HCT116 (cell line): ENCODE measurements at regions not wholly inside any gene's neighbourhood (a gene's known extent, or its start where the extent isn't known, plus 50 kb on each side); places are given as distances from the start of the nearest gene placed in this dataset.

Experiments
- ATAC-seq: fragments of 200-7000 bp; cut with Tn5 transposase; 2 replicates; pipeline ENCODE4 v1.9.1; 2020; ENCODE audit warnings: mild to moderate bottlenecking, moderate library complexity
- BruUV-seq: library from RNA; stranded (reverse); fragments of 400-500 nt; replicated peaks from 2 replicates; lab custom pipeline; 2021; lab: Mats Ljungman, UMichigan
- CTCF ChIA-PET: fragments of 300-600 bp; sonication (Branson Sonifier 250); formaldehyde crosslinking; loops from one replicate; lab custom pipeline; 2021; ENCODE audit warnings: antibody characterized with exemption; lab: Charles Lee
- POLR2A ChIA-PET: fragments of 300-600, 350-600 bp; sonication (Branson Sonifier 250); formaldehyde crosslinking; loops from one replicate; lab custom pipeline; 2021; ENCODE audit warnings: antibody characterized with exemption; lab: Charles Lee
- RAD21 ChIA-PET, 2 experiments: fragments of 300-600 bp; sonication (Branson Sonifier 250); formaldehyde crosslinking; loops; one replicate each; lab custom pipeline; 2023; ENCODE audit warnings: low total read pairs in 2 of 2; ENCODE audit not compliant: uncharacterized antibody in 2 of 2, unreplicated experiment in 2 of 2, low non-redundant PET in 1 of 2; lab: Charles Lee
- DNase-seq: peaks from one replicate; pipeline ENCODE4 v3.0.0-alpha.2; 2010; ENCODE audit warnings: low read depth, low spot score
- H2AFZ ChIP-seq: fragments of 200-600 bp; shearing (Covaris generic), sonication (generic); 2 replicates; pipeline ENCODE4 v1.6.1; 2017; ENCODE audit warnings: low read depth, mixed run types, mixed read lengths, antibody characterized with exemption, low read length; ENCODE audit not compliant: poor library complexity, severe bottlenecking
- H3K27ac ChIP-seq: 2 replicates; pipeline ENCODE4 v1.5.1; 2012; ENCODE audit warnings: low read depth, low read length
- H3K27me3 ChIP-seq: fragments of 200-600 bp; sonication (generic); 2 replicates; pipeline ENCODE4 v1.6.1; 2016; ENCODE audit warnings: mixed run types, low read length, mixed read lengths; ENCODE audit not compliant: insufficient read depth
- H3K36me3 ChIP-seq, 2 experiments: fragments of 200-500 bp in 1 of 2; fragments of 200-600 bp in 1 of 2; sonication (Bioruptor generic) in 1 of 2; sonication (generic) in 1 of 2; 2 replicates each; pipeline versions ENCODE4 v1.5.1 to v1.6.1; 2014 to 2016; ENCODE audit warnings: low read length in 2 of 2, inconsistent platforms in 1 of 2, mixed read lengths in 1 of 2, mixed run types in 1 of 2; ENCODE audit not compliant: insufficient read depth in 2 of 2, control insufficient read depth in 1 of 2
- H3K4me1 ChIP-seq, 2 experiments: fragments of 200-600 bp in 1 of 2; sonication (generic) in 1 of 2; 2 replicates each; pipeline versions ENCODE4 v1.5.1 to v1.6.1; 2012 to 2017; ENCODE audit warnings: low read length in 2 of 2, inconsistent platforms in 1 of 2, mild to moderate bottlenecking in 1 of 2, mixed read lengths in 1 of 2, mixed run types in 1 of 2, moderate library complexity in 1 of 2; ENCODE audit not compliant: insufficient read depth in 2 of 2, control insufficient read depth in 1 of 2
- H3K4me2 ChIP-seq: fragments of 200-600 bp; sonication (generic); 2 replicates; pipeline ENCODE4 v1.6.1; 2017; ENCODE audit warnings: mixed run types, low read length, mixed read lengths
- H3K4me3 ChIP-seq, 2 experiments: fragments of 200-600 bp in 1 of 2; sonication (generic) in 1 of 2; replicated peaks in 1 of 2; 2 replicates each; pipeline ENCODE4 v1.5.1; 2011 to 2016; ENCODE audit warnings: low read length in 2 of 2, control low read depth in 1 of 2, low read depth in 1 of 2, mild to moderate bottlenecking in 1 of 2, mixed read lengths in 1 of 2, mixed run types in 1 of 2
- H3K79me2 ChIP-seq: fragments of 200-600 bp; sonication (generic); 2 replicates; pipeline ENCODE4 v1.6.1; 2017; ENCODE audit warnings: mild to moderate bottlenecking, mixed run types, low read length, moderate library complexity, mixed read lengths; ENCODE audit not compliant: insufficient read depth
- H3K9ac ChIP-seq: fragments of 200-600 bp; sonication (generic); 2 replicates; pipeline ENCODE4 v1.6.1; 2016; ENCODE audit warnings: low read length, mixed read lengths
- H3K9me2 ChIP-seq: fragments of 200-600 bp; sonication (generic), shearing (Covaris generic); 2 replicates; pipeline ENCODE4 v1.6.1; 2017; ENCODE audit warnings: mixed run types, mild to moderate bottlenecking, moderate library complexity; ENCODE audit not compliant: insufficient read depth
- H3K9me3 ChIP-seq, 2 experiments: fragments of 200-500 bp in 1 of 2; fragments of 200-600 bp in 1 of 2; sonication (Bioruptor generic) in 1 of 2; sonication (generic) in 1 of 2; 2 replicates each; pipeline ENCODE4 v1.6.1; 2014 to 2017; ENCODE audit warnings: low read length in 2 of 2, mixed read lengths in 2 of 2, inconsistent platforms in 1 of 2, low read depth in 1 of 2, mild to moderate bottlenecking in 1 of 2, mixed run types in 1 of 2, moderate library complexity in 1 of 2; ENCODE audit not compliant: control insufficient read depth in 1 of 2, insufficient read depth in 1 of 2
- H4K20me1 ChIP-seq: fragments of 200-600 bp; sonication (generic), shearing (Covaris generic); 2 replicates; pipeline ENCODE4 v1.6.1; 2017; ENCODE audit warnings: mixed run types, mild to moderate bottlenecking, moderate library complexity; ENCODE audit not compliant: insufficient read depth
- CEBPB ChIP-seq: IDR thresholded peaks from 2 replicates; pipeline ENCODE4 v1.6.1; 2012; ENCODE audit warnings: low read depth
- CTCF ChIP-seq, 3 experiments: fragments of 200-600 bp in 1 of 3; sonication (generic) in 1 of 3; IDR thresholded peaks in 2 of 3; conservative IDR thresholded peaks in 1 of 3; 2 replicates each; pipeline ENCODE4 v1.5.1; 2012 to 2017; ENCODE audit warnings: low read depth in 2 of 3, low read length in 2 of 3, antibody characterized with exemption in 1 of 3, borderline replicate concordance in 1 of 3, control low read depth in 1 of 3, mild to moderate bottlenecking in 1 of 3, mixed read lengths in 1 of 3, mixed run types in 1 of 3, moderate library complexity in 1 of 3; ENCODE audit not compliant: insufficient read depth in 1 of 3
- EGR1 ChIP-seq: IDR thresholded peaks from 2 replicates; pipeline ENCODE4 v1.6.1; 2012; ENCODE audit warnings: low read depth
- ELF1 ChIP-seq: IDR thresholded peaks from 2 replicates; pipeline ENCODE4 v1.6.1; 2012; ENCODE audit warnings: low read depth, borderline replicate concordance
- EZH2phosphoT487 ChIP-seq: fragments of 200-600 bp; IDR thresholded peaks from 2 replicates; pipeline ENCODE4 v1.6.1; 2018; ENCODE audit warnings: antibody characterized with exemption, borderline replicate concordance
- RAD21 ChIP-seq: IDR thresholded peaks from 2 replicates; pipeline ENCODE4 v1.6.1; 2012; ENCODE audit warnings: low read depth, mild to moderate bottlenecking
- YY1 ChIP-seq: IDR thresholded peaks from 2 replicates; pipeline ENCODE4 v1.6.1; 2011; ENCODE audit warnings: low read length, low read depth, moderate library complexity, mild to moderate bottlenecking; ENCODE audit not compliant: insufficient replicate concordance; ENCODE audit errors: extremely low read depth
- intact Hi-C: fragments of 100-400 bp; cut with micrococcal nuclease; formaldehyde crosslinking; loops from 2 replicates; pipeline ENCODE4 v1.10.0; 2022
- TF ChIP-seq, protein P1 (sequence below): IDR thresholded peaks from 2 replicates; pipeline ENCODE4 v1.6.1; 2012
- TF ChIP-seq, protein P2 (sequence below): IDR thresholded peaks from 2 replicates; pipeline ENCODE4 v1.6.1; 2012

- no peaks in the 10 kb centered on the region for H3K27me3 ChIP-seq
- ChIA-PET CTCF (no interaction called here), POLR2A (no interaction called here), RAD21 (no interaction called here)
- H3K9ac ChIP-seq, result no peak overlapping the region
- H4K20me1 ChIP-seq, result no peaks in the 10 kb centered on the region
- DNase-seq (no peak), ATAC-seq (no peak; the same call in 1 of the 2 replicates)
- no TSS peak for BruUV-seq
- H3K9me2 ChIP-seq, result no peaks in the 10 kb centered on the region
- H2AFZ ChIP-seq, result no peak overlapping the region
- H3K79me2 ChIP-seq, result no peaks in the 10 kb centered on the region
- no peaks in the 10 kb centered on the region for H3K9me3 ChIP-seq
- TF ChIP-seq ELF1 (no peak), EGR1 (no peak), RAD21 (peak; percentile 21; the same call in 1 of the 2 replicates), CTCF (IDR thresholded peaks at IDR 0.05 in 2 of 3, conservative IDR thresholded peaks at IDR 0.05 in 1 of 3; ENCODE audit: borderline replicate concordance in 1 of 3, insufficient read depth in 1 of 3, low read depth in 2 of 3, low read length in 2 of 3) (0 out of 6 replicates have a peak, but pooled peaks of 1 of the 3 experiments have one; percentile 22), CEBPB (no peak), YY1 (no peak)
- TF ChIP-seq, protein P1, sequence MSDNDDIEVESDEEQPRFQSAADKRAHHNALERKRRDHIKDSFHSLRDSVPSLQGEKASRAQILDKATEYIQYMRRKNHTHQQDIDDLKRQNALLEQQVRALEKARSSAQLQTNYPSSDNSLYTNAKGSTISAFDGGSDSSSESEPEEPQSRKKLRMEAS, result no peak
- H3K4me3 ChIP-seq, result no peak overlapping the region
- H3K4me2 ChIP-seq, result no peak overlapping the region
- H3K27ac ChIP-seq, result no peak overlapping the region
- intact Hi-C loops, result no loop called here
- H3K36me3 ChIP-seq, result no peaks in the 10 kb centered on the region
- no peaks in the 10 kb centered on the region for H3K4me1 ChIP-seq
These were observed 82.5 kb upstream of the FGF14 start for GRCh38 chr13:102484329-102484728.

GRCh38 chr13:102472650-102473049 lies 70.8 kb upstream of the FGF14 start:
- BruUV-seq, result no TSS peak
- H4K20me1 ChIP-seq, result no peaks in the 10 kb centered on the region
- no peaks in the 10 kb centered on the region for H3K36me3 ChIP-seq
- no peaks in the 10 kb centered on the region for H3K9me2 ChIP-seq
- RAD21 ChIA-PET, result no interaction called here
- ATAC-seq (no peak), DNase-seq (no peak)
- CTCF ChIA-PET, result no interaction called here
- POLR2A ChIA-PET, result no interaction called here
- no peaks in the 10 kb centered on the region for H3K4me1 ChIP-seq
- H3K4me3 ChIP-seq, result no peak overlapping the region
- H3K4me2 ChIP-seq, result no peak overlapping the region
- H3K9me3 ChIP-seq, result no peaks in the 10 kb centered on the region
- no peaks in the 10 kb centered on the region for H3K79me2 ChIP-seq
- intact Hi-C loops, result no loop called here
- H2AFZ ChIP-seq, result no peak overlapping the region
- H3K27ac ChIP-seq, result no peak overlapping the region
- H3K9ac ChIP-seq, result no peak overlapping the region
- TF ChIP-seq, protein P2, sequence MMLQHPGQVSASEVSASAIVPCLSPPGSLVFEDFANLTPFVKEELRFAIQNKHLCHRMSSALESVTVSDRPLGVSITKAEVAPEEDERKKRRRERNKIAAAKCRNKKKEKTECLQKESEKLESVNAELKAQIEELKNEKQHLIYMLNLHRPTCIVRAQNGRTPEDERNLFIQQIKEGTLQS, result no peak
- no peak for TF ChIP-seq EZH2phosphoT487
- TF ChIP-seq, all 23 proteins: peak for 0
- H3K27me3 ChIP-seq, result no peaks in the 10 kb centered on the region; the same call in 1 of the 2 replicates
